Umbilical cord (tissue), 1 donor: ENCODE measurements at regions not wholly inside any gene's neighbourhood (a gene's known extent, or its start where the extent isn't known, plus 50 kb on each side); places are given as distances from the start of the nearest gene placed in this dataset.
A peak's percentile ranks its signal among the peaks of the same experiment; 100 is the strongest.

Source experiments
- DNase-seq: peaks from one replicate; pipeline ENCODE4 v3.0.0-alpha.2; 2015; ENCODE audit warnings: low spot score

DNA sequence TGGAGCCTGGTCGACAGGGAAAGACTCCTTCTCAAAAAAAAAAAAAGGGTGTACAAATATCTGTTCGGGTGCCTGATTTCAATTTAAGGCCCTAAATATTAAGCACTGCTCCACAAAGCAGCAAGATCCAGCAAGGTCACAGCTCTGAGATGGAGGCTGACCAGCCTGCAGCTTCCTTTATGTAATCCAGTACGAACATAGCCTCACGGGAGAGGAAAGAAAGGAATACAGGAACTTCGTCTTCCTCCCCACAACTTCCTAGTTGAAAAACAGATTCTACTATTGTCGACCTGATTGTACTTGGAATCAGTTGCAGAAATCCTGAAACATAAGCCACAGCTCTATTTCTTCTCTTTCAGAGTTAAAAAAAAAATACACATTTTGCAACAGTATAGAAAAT, 53.5 kb upstream of the TBC1D9 start:
- no peak for DNase-seq

DNA sequence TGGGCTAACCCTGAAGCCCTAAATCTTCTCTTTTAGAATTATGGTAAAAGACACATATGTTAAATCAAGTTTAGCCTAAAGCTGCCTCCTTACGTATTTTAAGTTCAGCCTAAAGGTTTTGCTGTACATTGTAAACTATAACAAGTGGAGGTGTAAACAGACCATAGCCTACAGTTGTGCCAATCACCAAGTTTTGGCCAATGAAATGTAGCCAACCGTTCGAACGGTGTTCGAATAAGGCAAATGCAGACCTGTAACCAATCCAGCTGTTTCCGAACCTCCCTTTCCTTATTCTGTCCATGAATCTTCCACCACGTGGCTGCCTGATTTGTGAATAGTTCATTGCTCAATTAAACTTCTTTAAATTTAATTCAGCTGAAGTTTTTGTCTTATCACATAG, 52.1 kb upstream of the TBC1D9 start:
- no peak for DNase-seq

DNA sequence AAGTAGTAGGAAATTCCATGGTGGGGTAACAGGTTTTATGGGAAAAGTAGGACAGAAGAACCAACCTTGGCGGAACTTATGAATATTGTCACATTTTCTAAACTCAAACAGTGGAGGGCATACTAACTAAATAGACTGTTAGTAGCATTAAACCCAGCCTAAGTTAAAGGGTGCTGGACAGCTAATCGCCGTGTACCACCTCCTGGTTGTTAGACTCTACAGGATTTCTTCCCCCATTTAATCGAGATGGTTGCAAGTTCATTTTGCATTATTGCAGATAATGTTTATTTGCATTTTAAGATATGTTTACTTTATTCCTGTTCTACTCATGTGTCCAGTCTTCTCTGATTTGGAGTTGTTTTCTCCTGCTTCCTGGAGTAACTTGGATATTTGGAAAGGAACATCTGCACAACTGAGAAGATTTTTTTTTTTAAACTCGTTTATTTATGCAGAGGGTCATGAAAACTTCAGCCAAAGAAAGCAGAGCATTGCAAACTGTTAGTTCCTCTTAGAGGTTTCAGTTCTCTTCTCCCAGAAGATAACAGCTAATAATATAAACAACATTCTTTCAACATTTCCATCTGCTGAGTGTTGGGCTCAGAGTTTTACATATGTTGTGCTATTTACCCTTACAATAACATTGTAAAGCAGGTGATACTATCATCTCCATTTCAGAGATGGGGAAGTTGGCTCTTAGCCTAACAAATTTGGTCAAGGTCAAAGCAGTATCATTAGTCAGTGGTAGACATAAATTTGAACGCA, 51.5 kb upstream of the TBC1D9 start:
- peak; percentile 50 for DNase-seq

DNA sequence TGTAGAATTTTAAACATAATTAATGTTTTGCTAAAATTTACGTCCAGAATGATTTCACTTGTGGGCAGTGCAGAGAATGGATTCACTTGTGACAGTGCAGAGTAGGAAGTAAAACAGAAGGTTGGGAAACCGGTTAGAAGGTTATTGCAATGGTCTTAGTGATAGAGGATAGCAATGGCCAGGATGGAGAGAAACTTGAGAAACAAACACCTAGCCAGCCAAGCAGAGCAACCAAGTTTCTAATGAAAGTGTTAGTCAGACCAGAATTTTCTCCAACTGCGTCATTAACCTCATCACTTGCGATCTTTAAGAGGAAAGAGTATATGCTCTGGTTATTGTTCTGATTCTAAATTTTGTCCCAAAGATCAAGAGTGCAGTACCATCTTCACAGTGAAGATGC, 50.0 kb upstream of the TBC1D9 start:
- no peak for DNase-seq
